ENCODE measurements at regions not wholly inside any gene's neighbourhood (a gene's known extent, or its start where the extent isn't known, plus 50 kb on each side); places are given as distances from the start of the nearest gene placed in this dataset.
"Not testable (repeated sequence)": the region's sequence is repeated elsewhere in the genome, so short reads cannot be mapped to it uniquely, and the experiment has no call there.

DNA sequence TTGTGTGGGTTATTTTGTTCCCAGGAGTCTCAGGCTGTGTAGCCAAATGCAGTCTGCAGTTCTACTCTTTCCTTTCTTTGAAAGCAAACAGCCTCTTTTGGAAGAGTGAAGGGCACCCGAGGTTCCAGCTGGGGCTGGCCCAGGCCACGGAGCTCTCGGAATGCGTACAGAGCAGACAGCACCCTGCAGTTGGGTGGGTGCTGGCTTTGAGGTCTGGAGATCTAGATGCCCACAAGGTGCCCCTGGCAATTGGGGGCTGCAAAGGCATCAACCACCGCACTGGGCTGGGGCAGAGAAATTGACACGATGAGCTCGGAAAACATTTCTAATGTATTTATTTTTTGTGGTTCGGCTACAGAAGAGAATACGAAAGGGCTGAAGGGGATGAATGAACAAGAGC lies 191.6 kb upstream of the ZNF469 start:
- TF ChIP-seq, protein P1, sequence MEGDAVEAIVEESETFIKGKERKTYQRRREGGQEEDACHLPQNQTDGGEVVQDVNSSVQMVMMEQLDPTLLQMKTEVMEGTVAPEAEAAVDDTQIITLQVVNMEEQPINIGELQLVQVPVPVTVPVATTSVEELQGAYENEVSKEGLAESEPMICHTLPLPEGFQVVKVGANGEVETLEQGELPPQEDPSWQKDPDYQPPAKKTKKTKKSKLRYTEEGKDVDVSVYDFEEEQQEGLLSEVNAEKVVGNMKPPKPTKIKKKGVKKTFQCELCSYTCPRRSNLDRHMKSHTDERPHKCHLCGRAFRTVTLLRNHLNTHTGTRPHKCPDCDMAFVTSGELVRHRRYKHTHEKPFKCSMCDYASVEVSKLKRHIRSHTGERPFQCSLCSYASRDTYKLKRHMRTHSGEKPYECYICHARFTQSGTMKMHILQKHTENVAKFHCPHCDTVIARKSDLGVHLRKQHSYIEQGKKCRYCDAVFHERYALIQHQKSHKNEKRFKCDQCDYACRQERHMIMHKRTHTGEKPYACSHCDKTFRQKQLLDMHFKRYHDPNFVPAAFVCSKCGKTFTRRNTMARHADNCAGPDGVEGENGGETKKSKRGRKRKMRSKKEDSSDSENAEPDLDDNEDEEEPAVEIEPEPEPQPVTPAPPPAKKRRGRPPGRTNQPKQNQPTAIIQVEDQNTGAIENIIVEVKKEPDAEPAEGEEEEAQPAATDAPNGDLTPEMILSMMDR (IDR thresholded peaks at IDR 0.05; ENCODE audit: insufficient read depth, low read length) = not testable (repeated sequence)
- TF ChIP-seq POLR2AphosphoS5 (IDR thresholded peaks at IDR 0.05; ENCODE audit: low read depth); SPI1 (IDR thresholded peaks at IDR 0.05; ENCODE audit: borderline replicate concordance, low read depth); GABPA (IDR thresholded peaks at IDR 0.05; ENCODE audit: low read depth): not testable (repeated sequence)
- TF ChIP-seq, protein P2, sequence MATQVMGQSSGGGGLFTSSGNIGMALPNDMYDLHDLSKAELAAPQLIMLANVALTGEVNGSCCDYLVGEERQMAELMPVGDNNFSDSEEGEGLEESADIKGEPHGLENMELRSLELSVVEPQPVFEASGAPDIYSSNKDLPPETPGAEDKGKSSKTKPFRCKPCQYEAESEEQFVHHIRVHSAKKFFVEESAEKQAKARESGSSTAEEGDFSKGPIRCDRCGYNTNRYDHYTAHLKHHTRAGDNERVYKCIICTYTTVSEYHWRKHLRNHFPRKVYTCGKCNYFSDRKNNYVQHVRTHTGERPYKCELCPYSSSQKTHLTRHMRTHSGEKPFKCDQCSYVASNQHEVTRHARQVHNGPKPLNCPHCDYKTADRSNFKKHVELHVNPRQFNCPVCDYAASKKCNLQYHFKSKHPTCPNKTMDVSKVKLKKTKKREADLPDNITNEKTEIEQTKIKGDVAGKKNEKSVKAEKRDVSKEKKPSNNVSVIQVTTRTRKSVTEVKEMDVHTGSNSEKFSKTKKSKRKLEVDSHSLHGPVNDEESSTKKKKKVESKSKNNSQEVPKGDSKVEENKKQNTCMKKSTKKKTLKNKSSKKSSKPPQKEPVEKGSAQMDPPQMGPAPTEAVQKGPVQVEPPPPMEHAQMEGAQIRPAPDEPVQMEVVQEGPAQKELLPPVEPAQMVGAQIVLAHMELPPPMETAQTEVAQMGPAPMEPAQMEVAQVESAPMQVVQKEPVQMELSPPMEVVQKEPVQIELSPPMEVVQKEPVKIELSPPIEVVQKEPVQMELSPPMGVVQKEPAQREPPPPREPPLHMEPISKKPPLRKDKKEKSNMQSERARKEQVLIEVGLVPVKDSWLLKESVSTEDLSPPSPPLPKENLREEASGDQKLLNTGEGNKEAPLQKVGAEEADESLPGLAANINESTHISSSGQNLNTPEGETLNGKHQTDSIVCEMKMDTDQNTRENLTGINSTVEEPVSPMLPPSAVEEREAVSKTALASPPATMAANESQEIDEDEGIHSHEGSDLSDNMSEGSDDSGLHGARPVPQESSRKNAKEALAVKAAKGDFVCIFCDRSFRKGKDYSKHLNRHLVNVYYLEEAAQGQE (IDR thresholded peaks at IDR 0.05; ENCODE audit: insufficient replicate concordance, low read depth) = not testable (repeated sequence)
